Stimulated activated naive CD4-positive, alpha-beta T cell treated with Interleukin-2 at 50 U/mL for 16 hours (primary cell): ENCODE measurements at regions not wholly inside any gene's neighbourhood (a gene's known extent, or its start where the extent isn't known, plus 50 kb on each side); places are given as distances from the start of the nearest gene placed in this dataset.
"Not testable (repeated sequence)": the region's sequence is repeated elsewhere in the genome, so short reads cannot be mapped to it uniquely, and the experiment has no call there.

ENCODE experiments used
- DNase-seq: peaks from one replicate; lab custom pipeline; 2025; lab: John Stamatoyannopoulos, UW

DNA sequence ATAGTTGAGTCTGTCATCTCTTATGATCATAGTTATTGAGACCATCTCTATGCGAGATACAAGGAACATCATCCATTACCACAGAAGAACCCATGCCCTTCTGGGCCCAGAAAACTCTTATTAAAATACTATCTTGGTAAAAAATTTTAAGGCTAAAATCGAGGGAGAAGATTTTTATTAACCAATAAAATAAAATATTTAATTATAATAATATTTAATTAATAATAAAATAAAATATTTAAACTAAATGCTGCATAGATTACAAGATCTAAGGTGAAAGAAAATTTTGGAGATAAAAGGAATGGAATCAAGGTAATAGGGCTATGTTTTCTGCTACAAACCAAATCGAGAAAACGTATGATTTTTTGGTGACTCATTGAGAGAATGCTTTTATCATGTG lies 540.2 kb downstream of the KCNH5 start:
- DNase-seq = no peak

DNA sequence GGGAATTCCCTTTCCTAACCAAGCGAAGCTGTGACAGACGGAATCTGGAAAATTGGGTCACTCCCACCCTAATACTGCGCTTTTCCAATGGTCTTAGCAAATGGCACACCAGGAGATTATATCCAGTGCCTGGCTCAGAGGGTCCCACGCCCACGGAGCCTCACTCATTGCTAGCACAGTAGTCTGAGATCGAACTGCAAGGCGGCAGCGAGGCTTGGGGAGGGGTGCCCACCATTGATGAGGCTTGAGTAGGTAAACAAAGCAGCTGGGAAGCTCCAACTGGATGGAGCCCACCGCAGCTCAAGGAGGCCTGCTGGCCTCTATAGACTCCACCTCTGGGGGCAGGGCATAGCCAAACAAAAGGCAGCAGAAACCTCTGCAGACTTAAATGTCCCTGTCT lies 523.9 kb downstream of the KCNH5 start:
- DNase-seq = not testable (repeated sequence)

DNA sequence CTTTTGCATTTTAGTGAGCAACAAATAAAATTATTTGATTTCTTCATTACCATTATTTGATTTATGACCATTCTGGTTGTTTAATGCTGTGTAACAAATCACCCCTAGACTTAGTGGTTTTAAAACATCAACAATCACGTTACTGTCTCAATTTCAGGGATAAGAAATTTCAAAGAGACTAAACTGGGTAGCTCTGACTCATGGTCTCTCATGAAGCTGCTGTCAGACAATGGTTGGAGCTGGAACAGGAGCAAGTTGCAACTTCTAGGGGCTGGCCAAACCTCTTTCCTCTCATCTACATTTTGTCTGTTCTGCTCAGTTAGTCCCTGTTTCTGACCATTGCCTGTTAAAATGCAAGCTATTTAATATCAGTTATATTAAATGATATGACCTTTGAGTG lies 517.0 kb downstream of the KCNH5 start:
- DNase-seq = no peak

DNA sequence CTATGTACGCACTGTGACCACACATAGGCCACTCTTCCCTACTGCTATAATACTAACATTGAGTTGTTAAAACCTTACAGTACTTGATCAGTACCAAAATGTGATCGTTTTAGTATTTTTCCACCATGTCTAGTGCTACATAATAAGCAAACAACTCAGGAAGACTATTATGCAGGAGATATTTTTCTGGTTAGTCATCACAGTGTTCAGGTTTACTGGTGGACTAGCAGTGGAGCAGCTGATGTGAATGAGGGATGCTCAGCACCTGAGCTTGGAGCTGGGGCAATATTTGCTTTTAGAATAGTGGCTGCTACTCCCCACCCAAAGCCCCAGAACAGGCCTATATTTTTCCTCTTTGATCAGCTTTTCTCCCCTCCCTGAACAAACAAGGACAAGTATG lies 513.1 kb downstream of the KCNH5 start:
- DNase-seq = no peak

DNA sequence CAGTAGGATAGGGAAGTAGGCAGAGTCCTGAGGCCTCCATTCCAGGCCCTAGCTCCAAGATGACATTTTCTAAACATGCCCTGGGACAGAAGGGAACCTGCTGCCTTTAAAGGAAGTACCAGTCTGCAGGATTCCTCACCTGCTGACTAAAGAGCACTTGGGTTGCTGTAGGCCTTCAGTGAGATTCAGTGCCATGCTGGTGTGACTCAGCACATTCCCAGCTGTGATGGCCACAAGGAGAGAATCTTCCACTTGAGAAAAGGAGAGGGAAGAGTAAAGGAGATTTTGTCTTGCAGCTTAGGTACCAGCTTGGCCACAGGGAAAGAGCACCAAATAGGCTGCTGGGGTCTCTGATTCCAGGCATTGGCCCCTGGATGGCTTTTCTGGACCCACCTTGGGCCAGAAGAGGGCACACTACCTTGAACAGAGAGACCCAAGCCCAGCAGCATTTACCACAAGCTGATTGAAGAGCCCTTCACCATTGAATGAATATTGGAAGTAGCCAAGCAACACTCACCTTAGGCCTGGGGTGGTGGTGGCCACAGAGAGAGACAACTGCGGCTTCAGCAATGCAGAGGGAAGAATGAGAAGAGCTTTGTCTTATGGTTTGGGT lies 498.3 kb downstream of the KCNH5 start:
- DNase-seq = no peak

DNA sequence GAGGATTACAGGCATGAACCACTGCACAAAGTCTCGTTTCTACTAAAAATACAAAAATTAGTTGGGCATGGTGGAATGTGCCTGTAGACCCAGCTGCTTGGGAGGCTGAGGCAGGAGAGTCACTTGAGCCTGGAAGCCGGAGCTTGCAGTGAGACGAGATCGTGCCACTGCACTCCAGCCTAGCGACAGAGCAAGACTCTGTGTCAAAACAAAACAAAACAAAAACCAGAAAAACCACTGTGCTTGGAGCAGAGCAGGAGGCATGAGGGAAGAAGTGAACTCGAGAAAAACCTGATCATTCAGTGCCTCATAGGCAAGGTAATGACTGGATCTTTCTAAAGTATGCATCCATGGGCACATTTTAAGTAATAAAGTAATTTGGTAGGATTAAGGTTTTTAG lies 487.8 kb downstream of the KCNH5 start:
- no peak for DNase-seq

DNA sequence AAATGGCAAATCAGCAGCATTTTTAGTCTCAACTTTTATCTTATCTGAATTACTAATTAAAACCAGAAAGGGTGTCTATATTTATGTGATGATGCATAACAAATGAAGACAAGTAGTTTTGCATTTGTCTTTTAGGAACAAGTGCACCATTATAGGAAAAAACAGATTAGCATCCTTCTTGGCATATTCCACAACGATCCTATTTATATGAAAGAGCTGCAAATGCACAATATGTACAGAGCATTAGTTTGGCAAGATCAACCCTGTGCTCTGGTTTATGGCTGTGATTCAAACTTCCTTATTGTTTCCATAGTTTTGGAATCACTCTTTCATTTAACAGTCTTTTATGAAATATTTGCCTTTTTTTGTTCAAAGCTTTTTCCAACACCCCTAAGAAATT lies 486.8 kb downstream of the KCNH5 start:
- DNase-seq = no peak

DNA sequence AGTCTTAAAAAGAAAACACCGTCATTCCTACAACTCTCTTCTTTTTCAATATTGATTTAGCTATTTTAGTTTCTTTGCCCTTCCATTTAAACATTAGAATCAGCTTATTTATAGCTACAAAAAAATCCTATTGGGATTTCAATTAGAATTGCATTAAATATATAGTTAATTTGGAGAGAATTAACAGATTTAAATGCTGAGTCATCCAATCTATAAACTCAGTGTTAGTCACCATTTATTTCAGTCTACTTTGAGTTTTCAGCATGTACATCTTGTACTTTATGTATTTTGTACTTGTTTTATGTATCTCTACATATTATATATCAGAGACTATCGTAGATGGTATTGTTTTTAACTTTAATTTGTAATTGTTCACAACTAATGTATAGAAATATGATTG lies 460.0 kb downstream of the KCNH5 start:
- no peak for DNase-seq

DNA sequence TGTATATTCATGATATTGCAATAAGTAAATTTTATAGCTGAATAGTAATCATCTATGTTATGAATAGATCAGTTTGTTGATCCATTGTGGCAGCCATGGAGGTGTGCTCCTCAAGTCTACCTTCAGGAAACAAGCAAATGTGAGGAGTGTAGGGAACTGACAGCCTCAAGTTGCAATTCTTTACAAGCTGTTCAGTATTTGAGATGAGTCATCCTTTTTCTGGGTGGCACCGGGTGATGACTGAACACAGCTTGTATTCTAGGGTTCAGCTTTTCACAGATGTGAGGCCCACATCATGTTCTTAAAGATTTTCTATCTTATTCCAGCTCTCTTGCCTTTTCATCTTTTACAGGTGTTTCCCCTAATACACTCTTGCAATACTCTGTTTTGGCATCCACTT lies 452.4 kb downstream of the KCNH5 start:
- no peak for DNase-seq

DNA sequence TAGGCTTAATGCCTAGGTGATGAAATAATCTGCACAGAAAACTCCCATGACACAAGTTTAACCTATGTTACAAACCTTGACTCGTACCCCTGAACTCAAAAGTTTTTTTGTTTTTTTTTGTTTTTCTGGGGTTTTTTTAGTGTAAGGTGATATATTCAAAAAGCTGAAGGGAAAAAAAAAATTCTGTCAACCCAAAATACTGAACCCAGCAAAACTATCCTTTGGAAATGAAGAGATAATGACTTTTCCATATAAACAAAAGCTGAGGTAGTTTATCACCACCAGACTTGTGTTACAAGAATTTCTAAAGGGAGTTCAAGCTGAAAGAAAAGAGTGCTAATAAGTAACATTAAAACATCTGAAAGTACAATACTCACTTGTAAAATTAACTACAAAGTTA lies 448.1 kb downstream of the KCNH5 start:
- DNase-seq = no peak

DNA sequence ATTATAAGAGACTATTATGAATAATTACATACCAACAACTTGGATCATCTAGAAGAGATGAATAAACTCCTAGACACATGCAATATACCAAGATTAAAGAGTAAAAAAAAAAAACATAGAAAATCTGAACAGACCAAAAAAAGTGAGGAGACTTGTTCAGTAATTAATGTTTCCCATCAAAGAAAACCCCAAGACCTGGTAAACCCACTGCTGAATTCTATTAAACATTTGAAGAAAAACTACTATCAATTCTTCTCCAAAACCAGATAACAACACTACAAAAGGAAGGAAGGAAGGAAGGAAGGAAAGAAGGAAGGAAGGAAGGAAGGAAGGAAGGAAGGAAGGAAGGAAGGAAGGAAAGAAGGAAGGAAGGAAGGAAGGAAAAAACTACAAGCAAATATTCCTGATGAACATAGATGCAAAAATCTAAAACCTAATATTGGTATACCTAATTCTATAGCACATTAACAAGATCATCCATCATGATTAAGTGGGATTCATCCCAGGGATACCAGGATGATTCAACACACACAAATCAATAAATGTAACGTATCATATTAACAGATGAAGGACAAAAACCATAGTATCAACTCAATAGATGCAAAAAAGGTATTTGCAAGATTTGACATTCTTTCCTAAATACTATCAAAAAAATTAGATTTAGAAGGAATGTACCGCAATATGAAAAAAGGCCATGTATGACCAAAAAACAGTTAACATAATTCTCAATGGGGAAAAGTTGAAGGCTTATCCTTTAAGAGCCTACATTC lies 445.5 kb downstream of the KCNH5 start:
- no peak for DNase-seq

DNA sequence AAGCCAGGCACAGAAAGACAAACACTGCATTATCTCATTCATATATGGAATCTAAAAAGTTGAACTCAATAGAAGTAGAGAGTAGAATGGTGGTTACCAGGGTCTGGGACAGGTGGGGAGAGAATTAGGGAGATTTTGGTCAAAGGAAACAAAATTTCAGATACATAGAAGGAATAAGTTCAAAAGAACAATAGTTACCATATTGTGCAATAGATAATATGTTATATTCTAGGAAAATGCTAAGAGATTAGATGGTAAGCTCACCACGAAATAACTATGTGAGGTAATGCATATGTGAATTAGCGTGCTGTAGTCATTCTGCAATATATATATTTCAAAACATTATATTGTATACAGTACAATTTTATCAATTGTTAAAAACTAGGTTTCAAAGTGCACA lies 442.5 kb downstream of the KCNH5 start:
- no peak for DNase-seq

DNA sequence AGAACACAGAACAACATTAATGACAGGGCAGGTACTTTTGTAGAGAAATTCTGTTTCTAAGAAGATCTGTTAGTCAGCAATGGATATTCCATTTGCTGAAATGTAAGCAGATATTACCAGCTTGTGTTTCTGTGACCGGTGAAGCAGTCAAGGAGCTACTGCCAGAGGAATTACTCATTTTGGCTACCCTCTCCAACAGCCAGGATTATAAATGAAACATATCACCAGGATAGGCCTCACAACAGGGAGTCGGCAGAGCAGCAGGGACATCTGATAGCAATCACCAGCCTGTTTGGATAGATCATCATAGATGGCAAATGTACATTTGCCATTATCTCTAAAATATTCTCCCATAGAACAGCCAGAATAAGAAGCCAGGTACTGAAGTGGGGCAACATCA lies 440.7 kb downstream of the KCNH5 start:
- DNase-seq = no peak

DNA sequence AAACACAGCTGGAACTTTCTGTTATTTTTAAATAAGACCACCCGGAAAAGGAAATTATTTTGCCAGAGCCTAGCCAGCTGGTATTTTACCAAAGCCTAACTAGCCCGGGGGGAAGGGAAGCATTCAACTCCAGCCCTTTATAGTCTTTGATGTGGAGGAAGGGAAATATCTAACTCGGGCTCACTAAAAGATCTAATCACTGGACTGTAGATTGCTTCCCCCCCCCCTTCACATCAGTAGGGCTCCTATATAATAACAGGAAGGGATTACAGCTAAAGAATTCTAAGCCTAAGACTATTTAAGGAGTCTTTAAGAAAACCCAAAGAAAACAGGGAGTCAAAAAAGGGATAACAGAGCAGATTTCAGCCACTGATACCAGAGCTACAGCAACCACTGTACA lies 431.1 kb downstream of the KCNH5 start:
- DNase-seq = no peak

DNA sequence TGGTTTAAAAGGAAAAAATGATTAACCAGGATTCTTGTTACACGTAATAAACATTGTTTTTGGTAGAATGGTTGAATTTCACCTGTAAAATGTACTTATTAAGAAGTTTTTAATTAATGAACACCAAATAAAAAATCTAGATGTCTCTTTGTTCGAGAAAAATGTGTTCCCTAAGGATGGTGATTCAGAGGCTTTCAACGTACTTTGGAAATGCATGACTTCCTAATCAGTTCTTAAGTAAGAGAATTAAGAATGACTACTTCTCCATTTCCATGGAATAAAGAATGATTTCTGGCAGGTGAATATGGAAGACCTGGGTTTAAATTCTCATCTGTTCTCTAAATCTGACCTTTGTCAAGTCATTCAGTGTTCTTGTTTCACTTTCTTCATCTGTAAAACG lies 428.6 kb downstream of the KCNH5 start:
- DNase-seq = no peak

DNA sequence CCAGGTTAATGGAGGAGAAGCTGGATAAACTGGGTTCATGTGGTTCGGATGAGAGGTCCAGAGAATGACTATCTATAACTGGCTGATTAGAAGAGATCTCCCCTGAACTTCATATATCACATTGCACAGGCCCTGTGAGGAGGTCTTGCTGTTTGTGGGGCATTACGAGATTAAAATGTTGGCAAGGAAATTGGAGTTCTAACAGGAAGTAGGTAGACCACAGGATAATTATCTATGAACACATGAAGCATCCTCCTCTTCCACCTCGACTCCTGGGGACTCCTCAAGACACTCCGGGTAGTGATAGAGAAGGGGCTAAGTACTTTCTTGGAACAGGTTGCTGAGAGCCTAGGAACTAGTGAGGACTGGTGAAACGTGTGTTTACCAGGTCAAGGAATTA lies 418.8 kb downstream of the KCNH5 start:
- no peak for DNase-seq

DNA sequence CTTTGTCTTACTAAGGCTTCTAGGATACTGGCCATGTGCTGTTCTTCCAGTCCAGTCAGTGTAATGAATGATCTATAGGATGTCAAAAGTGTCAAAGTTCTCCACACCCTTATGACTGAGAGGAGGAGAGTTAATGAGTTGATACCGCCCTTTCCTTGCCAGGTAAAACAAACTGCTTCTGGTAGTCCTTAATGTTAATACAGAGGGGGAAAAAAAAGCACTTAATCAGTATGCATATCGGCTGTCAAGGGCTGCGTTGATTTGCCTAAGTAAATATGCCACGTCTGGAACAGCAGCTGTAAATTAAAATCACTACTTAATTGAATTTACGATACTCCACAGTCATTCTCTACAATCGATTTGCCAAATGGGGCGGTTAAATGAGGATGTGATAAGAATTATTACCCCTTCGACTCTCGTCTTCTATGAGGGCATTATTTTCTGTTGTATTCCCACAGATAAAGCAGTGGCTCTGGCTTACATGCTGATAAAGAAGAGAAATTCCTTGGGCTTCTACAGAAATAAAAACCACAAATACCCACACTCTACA lies 416.0 kb downstream of the KCNH5 start:
- no peak for DNase-seq

DNA sequence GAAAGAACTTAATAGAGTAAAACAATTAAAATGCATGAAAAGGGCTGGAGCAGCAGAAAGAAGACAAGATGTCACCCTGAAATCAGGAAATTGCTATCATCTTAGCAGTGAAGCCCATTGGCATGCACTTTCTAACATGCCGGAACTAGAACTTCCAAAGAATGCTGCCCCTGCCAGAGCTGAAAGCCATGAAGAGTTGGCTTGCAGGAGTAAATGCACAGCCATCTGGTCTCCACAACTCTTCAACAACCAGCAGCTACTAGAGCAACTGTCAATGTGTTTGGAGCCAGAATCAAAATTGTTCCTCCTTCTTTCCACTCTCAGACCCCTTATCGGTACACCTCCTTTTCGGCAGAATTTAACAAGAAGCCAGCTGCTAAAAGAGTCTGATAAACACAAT lies 414.1 kb downstream of the KCNH5 start:
- DNase-seq = no peak

DNA sequence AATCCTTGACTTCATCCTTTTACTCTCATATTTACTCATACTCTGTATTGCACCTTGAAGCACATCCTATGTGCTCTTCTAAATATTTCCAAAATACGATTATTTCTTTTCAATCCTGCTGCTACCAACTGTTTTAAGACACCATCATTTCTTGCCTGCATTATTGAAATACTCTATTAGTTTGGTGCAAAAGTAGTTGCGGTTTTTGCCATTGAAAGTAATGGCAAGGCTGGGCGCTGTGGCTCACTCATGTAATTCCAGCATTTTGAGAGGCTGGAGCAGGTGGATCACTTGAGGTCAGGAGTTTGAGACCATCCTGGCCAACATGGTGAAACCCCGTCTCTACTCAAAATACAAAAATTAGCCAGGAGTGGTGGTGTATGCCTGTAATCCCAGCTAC lies 412.5 kb downstream of the KCNH5 start:
- no peak for DNase-seq

DNA sequence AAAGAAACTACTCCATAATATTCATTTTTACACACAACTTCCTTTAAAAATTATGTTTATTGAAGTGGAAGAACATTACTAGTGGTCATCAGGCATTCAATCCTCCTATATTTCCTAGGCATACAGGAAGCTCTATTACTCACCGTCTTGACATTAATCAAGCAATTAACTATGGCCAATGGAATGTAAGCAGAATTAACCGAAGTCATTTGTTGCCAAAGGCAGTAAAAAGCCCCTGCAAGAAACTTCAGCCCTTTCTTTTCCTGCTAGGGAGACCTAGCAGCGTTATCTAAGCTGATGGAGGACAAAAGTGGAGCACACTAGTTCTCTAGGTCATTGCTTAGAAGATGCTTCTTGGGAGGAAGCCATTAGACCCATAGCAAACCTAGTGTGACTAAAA lies 399.6 kb downstream of the KCNH5 start:
- no peak for DNase-seq
